ENCODE measurements at regions not wholly inside any gene's neighbourhood (a gene's known extent, or its start where the extent isn't known, plus 50 kb on each side); places are given as distances from the start of the nearest gene placed in this dataset.

DNA sequence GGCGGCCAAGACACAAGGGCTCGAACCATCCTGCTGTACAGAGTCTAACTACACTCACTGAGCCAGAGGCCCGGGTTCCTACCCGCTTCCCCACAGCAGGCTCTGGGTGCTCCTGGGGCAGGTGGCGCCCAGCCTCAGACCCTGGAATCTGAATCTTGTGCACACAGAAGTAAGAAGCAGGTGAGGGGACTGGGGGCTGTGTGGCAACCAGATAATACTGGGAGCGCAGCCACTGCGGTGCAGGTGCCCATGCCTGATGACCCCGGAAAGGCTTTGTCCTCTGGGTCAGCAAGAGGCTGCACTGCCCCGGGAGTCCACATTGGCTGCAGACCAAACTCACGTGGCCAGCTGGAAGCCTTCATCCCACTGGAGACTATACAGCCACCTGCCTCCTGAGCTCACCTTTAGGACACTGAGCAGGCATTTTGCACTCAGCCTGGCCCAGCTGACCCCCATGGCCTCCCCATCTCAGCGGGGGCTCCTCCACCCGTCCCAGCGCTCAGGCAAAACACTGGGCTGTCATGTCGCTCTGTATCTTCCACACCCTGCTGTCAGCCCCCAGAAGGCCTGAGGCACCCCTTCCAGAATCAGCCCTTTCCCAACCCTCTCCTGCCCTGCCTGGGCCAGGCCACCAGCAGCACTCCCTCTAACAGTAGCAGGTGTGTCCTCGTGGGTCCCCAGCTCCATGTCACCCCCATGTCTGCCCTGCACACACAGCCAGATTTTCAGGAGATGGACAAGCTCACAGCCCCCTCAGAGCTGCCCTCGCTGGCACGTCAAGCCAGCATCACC lies 101.0 kb upstream of the IQSEC1 start:
- DNase-seq: no peak

- DNase-seq: no peak
These were observed 100.0 kb upstream of the IQSEC1 start for GRCh38 chr3:13173186-13173585.

- DNase-seq: no peak
These were observed 99.4 kb upstream of the IQSEC1 start for GRCh38 chr3:13172644-13173013.

DNA sequence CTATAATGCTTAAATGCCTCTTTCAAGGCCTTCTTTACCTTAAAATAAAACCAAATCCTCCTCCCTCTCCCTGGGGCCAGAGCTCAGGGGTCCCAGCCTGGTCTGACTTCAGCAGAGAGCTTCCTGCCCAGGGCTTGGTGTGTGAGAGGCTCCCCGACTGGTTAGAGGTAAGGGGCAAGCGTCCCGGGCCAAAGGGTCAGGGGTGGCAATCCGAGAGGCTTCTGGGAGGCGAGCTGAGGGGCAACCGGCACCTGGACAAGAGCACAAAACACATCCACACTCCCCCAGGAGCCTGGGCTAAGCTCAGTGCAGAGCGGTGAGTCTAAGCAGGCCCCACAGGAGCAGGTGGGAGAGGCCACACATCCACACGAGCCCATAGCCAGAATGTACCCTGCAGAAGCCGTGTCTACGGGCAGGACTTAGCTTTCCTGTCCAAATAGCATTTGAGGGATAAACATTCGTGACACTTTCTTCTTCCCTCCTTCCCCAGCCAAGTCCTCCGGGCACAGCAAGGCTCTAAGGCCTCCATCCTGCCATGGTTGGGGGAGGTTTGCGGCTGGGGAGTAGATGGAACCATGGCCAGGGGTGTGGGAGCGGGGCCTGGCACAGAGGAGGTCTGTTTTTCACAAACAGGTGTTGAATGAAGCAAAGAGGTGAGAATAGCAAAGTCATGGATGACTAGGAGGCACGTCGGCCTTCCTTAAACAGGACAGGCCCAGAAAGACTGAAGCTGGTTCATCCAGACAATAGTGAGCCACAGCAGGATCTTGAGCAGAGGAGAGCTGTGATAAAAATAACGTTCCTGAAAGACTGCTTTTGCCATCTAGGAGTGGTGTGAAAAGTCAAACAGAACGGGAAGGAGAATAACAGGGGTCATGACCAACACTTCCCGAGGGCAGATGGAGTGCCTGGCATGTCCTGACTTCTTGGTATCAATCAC lies 98.7 kb upstream of the IQSEC1 start:
- no peak for DNase-seq

GRCh38 chr3:13170317-13170716 lies 97.1 kb upstream of the IQSEC1 start:
- DNase-seq: no peak

GRCh38 chr3:13168391-13168790 lies 95.2 kb upstream of the IQSEC1 start:
- no peak for DNase-seq

GRCh38 chr3:13167829-13168228 lies 94.6 kb upstream of the IQSEC1 start:
- DNase-seq: no peak

DNA sequence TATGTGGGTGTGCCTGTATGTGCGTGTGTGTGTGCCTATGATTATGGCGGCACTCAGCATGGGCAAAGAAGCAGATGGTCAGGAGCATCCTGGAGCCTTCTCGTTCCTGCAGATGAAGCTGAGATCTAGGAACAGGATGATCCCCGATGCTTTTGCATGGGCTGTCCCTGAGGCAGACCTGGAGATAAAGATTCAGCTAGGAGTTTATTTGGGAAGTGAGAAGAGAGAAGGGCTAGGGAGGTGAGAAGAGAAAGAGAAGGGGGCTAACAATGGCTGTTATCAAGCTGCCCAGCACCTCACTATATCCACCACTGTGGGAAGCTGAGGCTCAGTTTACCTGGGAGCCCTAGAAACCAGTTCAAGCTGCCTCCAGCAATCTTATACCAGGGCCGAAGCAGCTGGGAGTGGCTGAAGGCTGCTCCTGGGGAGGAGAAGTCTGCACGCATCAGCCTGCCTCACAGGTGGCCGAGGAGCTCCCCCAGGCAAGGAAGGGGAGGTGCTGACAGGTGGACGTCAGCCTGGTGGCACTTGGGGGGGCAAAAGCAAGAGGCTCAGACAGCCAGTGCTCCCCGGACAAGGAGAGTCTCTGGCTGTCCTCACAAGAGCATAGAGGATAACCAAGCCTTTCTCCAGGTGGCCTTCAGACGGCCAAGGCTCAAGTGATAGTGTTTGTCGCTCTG lies 94.0 kb upstream of the IQSEC1 start:
- DNase-seq: no peak

GRCh38 chr3:13166243-13167063 lies 93.2 kb upstream of the IQSEC1 start:
- no peak for DNase-seq

- no peak for DNase-seq
These were observed 92.3 kb upstream of the IQSEC1 start for GRCh38 chr3:13165576-13165975.

DNA sequence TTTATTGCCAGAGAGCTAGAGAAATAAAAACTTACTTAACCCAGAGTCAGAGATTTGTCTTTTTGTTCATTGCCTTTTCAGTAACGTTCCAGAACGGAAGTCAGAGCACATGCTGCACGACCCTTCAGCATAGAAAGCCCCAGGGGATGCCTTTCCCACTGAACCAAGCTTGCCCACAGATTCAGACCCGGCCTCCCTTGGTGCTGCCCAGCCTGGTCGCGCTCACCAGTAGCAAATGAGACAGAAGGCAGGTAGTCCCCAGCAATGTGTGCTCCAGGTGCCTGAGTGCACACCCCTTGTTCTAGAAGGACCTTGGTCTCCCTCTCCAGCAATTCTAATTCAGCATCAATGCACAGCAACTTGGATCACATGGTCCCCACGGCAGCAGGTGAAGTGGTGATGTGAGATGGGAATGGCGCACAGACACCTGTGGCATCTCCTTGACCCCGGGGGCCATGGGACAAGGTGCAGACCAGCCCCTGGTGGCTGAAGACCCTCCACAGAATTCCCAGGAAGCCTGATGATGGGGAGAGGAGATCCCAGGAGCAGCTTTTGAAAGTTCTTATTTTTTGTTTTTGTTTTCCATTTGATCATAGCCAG lies 91.8 kb upstream of the IQSEC1 start:
- no peak for DNase-seq

- no peak for DNase-seq
These were observed 90.7 kb upstream of the IQSEC1 start for GRCh38 chr3:13163848-13164382.

DNA sequence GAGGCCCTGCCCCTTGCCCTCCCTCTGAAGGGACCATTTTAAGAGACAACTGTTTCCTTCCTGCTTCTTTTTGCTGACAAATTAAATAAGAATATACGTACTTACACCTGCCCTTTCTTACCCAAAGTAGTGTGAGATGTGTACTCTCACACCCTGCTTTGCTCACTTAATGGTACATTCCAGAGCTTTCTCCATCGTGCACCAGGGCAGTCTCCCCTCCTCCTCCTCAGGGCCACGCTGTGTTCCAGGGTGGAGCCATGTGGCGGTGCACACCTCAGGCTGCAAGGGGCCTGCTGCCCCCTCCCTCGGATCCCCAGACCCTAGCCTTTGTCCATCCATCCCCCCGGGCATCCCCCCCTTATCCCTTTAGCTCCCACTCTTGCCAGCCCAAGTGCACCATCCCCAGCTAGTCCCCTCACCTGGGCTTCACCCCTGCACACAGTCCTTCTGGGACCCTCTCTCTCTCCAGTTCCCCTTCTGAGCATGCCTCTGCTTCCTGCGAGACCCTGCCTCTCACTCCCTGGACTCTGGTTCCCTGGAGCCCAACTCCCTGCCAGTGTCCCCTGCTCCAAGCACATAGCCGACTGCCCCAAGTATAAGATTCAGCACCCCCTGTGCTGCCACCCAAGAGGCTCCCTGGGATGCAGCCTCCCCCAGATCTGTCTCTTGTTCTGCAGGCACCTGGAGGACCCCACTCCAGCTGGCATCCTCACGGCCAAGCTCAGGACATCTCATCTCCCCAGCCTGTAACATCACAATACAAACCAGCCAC lies 89.5 kb upstream of the IQSEC1 start:
- no peak for DNase-seq

GRCh38 chr3:13161771-13162535 lies 88.7 kb upstream of the IQSEC1 start:
- no peak for DNase-seq

DNA sequence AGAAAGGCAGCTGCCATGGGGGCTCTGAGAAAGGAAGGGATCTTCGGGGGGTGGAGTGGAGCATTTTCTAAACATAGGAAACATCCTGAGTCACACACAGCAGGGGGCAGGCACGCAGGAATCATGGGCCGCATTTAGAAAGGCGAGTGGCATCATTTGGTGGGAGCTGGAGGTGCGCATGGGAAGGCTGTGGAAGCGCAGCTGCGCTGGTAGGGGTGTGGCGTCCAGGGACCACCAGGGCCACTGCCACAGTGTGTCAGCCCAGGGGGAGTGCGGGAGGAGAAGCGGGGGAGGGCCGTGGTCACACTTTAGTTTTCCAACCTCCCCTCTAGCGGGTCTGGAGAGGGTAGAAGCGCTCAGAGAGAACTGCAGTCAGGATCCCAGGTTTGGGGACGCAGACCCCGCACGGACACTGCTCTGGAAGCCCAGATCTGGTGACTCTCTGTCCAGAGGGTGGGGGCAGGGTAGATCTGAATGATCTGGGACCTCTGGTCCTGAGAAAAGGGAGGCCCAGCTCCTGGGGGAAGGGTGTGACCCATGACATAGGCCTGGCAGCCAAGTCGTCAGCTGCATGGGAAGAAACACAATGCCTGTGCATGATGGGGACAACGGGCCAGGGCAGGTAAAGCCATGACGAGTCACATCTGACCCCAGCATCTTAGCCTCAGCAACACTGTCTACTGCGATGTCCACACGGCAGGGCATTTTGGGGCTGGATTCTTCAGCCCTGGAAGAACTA lies 88.0 kb upstream of the IQSEC1 start:
- DNase-seq: no peak

DNA sequence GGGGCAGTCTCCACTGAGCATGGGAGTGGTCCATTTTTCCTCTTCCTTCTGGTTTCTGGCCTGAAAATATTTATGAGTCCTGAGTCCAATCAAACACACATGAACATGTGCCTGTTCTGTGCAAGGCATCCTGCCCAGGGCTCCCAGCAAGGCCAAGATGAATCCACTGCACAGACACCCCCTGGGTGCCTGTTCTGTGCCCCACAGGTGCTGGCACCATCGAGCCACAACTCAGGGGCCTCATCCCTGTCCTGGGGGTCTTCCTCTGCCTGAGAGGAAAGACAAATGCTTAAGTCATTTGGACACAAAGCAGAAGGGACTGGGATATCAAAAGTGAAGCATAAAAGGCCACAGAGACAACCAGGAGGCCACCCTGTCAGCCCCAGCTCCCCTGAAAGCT lies 87.4 kb upstream of the IQSEC1 start:
- no peak for DNase-seq

- DNase-seq: no peak
These were observed 86.7 kb upstream of the IQSEC1 start for GRCh38 chr3:13159890-13160289.

DNA sequence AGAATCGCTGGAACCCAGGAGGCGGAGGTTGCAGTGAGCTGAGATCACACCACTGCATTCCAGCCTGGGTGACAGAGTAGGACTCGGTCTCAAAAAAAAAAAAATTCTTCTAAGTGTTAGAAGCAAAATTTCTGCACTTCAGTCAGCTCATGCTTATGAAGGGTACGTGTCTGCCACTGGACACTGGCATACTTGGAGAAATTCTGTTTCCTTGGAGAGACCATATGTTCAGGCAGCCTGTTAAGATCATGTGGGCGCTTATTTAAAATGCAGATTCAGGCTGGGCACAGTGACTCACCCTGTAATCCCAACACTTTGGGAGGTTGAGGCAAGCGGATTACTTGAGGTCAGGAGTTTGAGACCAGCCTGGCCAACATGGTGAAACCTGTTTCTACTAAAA lies 85.6 kb upstream of the IQSEC1 start:
- no peak for DNase-seq

All from nucleus accumbens (tissue), 56 donors.